ENCODE measurements at regions not wholly inside any gene's neighbourhood (a gene's known extent, or its start where the extent isn't known, plus 50 kb on each side); places are given as distances from the start of the nearest gene placed in this dataset.

DNA sequence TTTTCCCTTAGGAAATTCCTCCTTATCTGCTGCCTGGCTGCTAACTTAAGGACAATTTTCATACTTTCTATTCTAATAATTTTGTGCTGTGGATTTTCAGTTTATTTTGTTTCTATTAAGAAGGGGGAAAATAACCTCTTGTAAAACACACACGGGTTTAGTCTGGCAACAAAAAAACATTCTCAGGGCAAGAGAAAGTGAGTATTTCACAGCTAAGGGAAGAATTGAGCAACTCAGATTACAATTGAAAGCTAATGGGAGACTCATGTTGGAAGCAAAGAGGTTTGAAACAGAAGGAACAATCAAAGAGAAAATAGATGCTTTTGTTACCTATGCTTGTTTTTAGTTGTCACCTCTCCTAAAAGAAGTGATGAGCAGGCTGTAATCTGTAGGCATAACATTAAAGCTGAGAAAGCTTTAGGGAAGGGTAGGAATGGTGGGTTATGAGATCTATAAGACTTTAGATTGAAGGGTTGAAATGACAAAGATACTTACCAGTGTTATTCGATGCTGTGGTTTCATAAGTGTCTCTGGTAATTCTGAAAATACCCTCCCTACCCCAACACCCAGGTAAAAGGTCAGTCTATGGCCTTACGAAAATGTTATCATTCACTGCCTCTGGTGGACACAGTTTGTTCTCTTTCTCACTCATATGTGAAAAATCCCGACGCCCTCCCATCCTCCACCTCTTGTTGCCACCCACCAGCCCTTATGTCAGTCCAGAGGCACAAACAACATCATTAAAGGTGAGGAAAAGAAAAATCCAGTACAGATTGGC is 510.9 kb downstream of the TXNL1 start:
- in situ Hi-C loops (cut with HindIII; ENCODE audit: low pct_unique_long_range_greater_than_20kb, low sequenced_read_pairs) (no loop called here), intact Hi-C loops (cut with micrococcal nuclease; ENCODE audit: unreplicated experiment) (no loop called here)
- Histone ChIP-seq H3K4me3 (ENCODE audit: low read depth in 2 of 2, low read length in 2 of 2) (no peak overlapping the region), H3K27ac (ENCODE audit: low read length) (no peak overlapping the region), H3K4me1 (ENCODE audit: control insufficient read depth, insufficient read depth, low read length) (no peaks in the 10 kb centered on the region), H3K27me3 (ENCODE audit: control insufficient read depth, insufficient read depth, low read length) (no peaks in the 10 kb centered on the region), H3K36me3 (ENCODE audit: control insufficient read depth, insufficient read depth, low read length) (no peaks in the 10 kb centered on the region), H3K9me3 (ENCODE audit: control insufficient read depth, insufficient read depth, low read depth, low read length) (no peaks in the 10 kb centered on the region)
- CTCF ChIA-PET, result no interaction called here
- DNase-seq (ENCODE audit: low read depth, low spot score) (no peak), ATAC-seq (no peak)
- BruUV-seq (replicated peaks), result no TSS peak
- POLR2A ChIA-PET, result no interaction called here
- TF ChIP-seq POLR2AphosphoS5 (IDR thresholded peaks at IDR 0.05; ENCODE audit: low read depth, low read length) (no peak), SIN3A (IDR thresholded peaks at IDR 0.05; ENCODE audit: borderline replicate concordance, insufficient read depth, low read depth, low read length) (no peak), TCF7L2 (IDR thresholded peaks at IDR 0.05; ENCODE audit: low read depth, low read length) (no peak)
- TF ChIP-seq, protein P1, sequence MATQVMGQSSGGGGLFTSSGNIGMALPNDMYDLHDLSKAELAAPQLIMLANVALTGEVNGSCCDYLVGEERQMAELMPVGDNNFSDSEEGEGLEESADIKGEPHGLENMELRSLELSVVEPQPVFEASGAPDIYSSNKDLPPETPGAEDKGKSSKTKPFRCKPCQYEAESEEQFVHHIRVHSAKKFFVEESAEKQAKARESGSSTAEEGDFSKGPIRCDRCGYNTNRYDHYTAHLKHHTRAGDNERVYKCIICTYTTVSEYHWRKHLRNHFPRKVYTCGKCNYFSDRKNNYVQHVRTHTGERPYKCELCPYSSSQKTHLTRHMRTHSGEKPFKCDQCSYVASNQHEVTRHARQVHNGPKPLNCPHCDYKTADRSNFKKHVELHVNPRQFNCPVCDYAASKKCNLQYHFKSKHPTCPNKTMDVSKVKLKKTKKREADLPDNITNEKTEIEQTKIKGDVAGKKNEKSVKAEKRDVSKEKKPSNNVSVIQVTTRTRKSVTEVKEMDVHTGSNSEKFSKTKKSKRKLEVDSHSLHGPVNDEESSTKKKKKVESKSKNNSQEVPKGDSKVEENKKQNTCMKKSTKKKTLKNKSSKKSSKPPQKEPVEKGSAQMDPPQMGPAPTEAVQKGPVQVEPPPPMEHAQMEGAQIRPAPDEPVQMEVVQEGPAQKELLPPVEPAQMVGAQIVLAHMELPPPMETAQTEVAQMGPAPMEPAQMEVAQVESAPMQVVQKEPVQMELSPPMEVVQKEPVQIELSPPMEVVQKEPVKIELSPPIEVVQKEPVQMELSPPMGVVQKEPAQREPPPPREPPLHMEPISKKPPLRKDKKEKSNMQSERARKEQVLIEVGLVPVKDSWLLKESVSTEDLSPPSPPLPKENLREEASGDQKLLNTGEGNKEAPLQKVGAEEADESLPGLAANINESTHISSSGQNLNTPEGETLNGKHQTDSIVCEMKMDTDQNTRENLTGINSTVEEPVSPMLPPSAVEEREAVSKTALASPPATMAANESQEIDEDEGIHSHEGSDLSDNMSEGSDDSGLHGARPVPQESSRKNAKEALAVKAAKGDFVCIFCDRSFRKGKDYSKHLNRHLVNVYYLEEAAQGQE (IDR thresholded peaks at IDR 0.05; ENCODE audit: insufficient read depth in 1 of 2, low read depth in 2 of 2, low read length in 1 of 2), result no peak
- TF ChIP-seq, protein P2, sequence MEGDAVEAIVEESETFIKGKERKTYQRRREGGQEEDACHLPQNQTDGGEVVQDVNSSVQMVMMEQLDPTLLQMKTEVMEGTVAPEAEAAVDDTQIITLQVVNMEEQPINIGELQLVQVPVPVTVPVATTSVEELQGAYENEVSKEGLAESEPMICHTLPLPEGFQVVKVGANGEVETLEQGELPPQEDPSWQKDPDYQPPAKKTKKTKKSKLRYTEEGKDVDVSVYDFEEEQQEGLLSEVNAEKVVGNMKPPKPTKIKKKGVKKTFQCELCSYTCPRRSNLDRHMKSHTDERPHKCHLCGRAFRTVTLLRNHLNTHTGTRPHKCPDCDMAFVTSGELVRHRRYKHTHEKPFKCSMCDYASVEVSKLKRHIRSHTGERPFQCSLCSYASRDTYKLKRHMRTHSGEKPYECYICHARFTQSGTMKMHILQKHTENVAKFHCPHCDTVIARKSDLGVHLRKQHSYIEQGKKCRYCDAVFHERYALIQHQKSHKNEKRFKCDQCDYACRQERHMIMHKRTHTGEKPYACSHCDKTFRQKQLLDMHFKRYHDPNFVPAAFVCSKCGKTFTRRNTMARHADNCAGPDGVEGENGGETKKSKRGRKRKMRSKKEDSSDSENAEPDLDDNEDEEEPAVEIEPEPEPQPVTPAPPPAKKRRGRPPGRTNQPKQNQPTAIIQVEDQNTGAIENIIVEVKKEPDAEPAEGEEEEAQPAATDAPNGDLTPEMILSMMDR (IDR thresholded peaks at IDR 0.05), result no peak

DNA sequence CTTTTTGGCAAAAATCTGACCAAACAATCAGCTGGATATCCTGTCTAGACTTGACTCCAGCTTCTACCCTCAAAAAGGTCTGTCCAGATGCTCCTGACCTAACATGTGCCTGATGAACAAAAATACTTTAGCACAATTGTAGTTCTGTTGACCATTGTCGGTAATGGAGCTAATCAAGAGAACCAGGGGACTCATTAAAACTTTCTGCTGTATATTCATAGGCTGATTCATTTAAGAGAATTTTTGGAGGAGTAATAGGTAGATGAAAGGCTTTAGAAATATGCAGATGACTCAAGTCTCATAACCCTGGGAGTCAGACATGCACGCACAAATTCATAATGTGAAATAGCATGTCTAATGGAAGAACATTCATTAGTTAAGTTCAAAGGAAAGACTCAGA is 514.2 kb downstream of the TXNL1 start:
- Histone ChIP-seq H3K36me3 (ENCODE audit: control insufficient read depth, insufficient read depth, low read length) (no peaks in the 10 kb centered on the region), H3K4me1 (ENCODE audit: control insufficient read depth, insufficient read depth, low read length) (no peaks in the 10 kb centered on the region), H3K27me3 (ENCODE audit: control insufficient read depth, insufficient read depth, low read length) (no peaks in the 10 kb centered on the region), H3K27ac (ENCODE audit: low read length) (no peak overlapping the region), H3K9me3 (ENCODE audit: control insufficient read depth, insufficient read depth, low read depth, low read length) (no peaks in the 10 kb centered on the region), H3K4me3 (ENCODE audit: low read depth in 2 of 2, low read length in 2 of 2) (no peak overlapping the region)
- ATAC-seq (no peak), DNase-seq (ENCODE audit: low read depth, low spot score) (no peak)
- TF ChIP-seq POLR2AphosphoS5 (IDR thresholded peaks at IDR 0.05; ENCODE audit: low read depth, low read length) (no peak), TCF7L2 (IDR thresholded peaks at IDR 0.05; ENCODE audit: low read depth, low read length) (no peak), SIN3A (IDR thresholded peaks at IDR 0.05; ENCODE audit: borderline replicate concordance, insufficient read depth, low read depth, low read length) (no peak)
- TF ChIP-seq, protein P2 (IDR thresholded peaks at IDR 0.05), result no peak
- TF ChIP-seq, protein P1 (IDR thresholded peaks at IDR 0.05; ENCODE audit: insufficient read depth in 1 of 2, low read depth in 2 of 2, low read length in 1 of 2), result no peak
- POLR2A ChIA-PET, result no interaction called here
- CTCF ChIA-PET, result no interaction called here
- no TSS peak for BruUV-seq (replicated peaks)
- intact Hi-C loops (cut with micrococcal nuclease; ENCODE audit: unreplicated experiment) (no loop called here), in situ Hi-C loops (cut with HindIII; ENCODE audit: low pct_unique_long_range_greater_than_20kb, low sequenced_read_pairs) (no loop called here)

All from Panc1 (cell line).